ENCODE measurements at regions not wholly inside any gene's neighbourhood (a gene's known extent, or its start where the extent isn't known, plus 50 kb on each side); places are given as distances from the start of the nearest gene placed in this dataset.

DNA sequence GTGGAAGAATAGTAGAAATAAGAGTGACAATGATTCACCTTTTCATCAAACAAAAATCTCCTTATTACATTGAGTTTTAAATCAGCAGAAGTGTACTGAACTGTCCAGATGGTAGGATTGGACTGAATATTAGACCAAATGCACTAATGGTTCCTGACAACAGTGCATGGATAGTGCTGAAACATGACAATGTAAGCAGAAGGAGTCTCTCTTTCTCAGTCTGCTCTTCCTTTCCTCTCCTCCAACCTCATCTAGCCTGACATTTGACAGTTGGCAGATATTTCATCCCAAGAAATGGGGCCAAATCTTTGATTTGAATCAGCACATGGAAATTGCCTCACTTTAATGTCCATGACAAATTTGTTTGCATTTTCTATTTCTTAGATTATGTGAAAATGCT is 225.1 kb upstream of the PLSCR5 start:
- TF ChIP-seq, protein P1, sequence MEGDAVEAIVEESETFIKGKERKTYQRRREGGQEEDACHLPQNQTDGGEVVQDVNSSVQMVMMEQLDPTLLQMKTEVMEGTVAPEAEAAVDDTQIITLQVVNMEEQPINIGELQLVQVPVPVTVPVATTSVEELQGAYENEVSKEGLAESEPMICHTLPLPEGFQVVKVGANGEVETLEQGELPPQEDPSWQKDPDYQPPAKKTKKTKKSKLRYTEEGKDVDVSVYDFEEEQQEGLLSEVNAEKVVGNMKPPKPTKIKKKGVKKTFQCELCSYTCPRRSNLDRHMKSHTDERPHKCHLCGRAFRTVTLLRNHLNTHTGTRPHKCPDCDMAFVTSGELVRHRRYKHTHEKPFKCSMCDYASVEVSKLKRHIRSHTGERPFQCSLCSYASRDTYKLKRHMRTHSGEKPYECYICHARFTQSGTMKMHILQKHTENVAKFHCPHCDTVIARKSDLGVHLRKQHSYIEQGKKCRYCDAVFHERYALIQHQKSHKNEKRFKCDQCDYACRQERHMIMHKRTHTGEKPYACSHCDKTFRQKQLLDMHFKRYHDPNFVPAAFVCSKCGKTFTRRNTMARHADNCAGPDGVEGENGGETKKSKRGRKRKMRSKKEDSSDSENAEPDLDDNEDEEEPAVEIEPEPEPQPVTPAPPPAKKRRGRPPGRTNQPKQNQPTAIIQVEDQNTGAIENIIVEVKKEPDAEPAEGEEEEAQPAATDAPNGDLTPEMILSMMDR (IDR thresholded peaks at IDR 0.05; ENCODE audit: insufficient read depth, low read depth, low read length): no peak
- no peak for TF ChIP-seq EZH2 (IDR thresholded peaks at IDR 0.05; ENCODE audit: insufficient read depth, low read length)
